ENCODE measurements at regions not wholly inside any gene's neighbourhood (a gene's known extent, or its start where the extent isn't known, plus 50 kb on each side); places are given as distances from the start of the nearest gene placed in this dataset.

- no peak for ATAC-seq
- no peak for TF ChIP-seq OSR1 (CRISPR knock-in tag; IDR thresholded peaks at IDR 0.05)
- no peak for TF ChIP-seq ZFP3 (CRISPR knock-in tag; IDR thresholded peaks at IDR 0.05)
- no peak for TF ChIP-seq CSRNP3 (CRISPR knock-in tag; IDR thresholded peaks at IDR 0.05)
- no peak for TF ChIP-seq ZC3H10 (CRISPR knock-in tag; IDR thresholded peaks at IDR 0.05)
- TF ChIP-seq ZNF565 (CRISPR knock-in tag; conservative IDR thresholded peaks at IDR 0.05; ENCODE audit: low read depth), result no peak
- TF ChIP-seq ZNF70 (CRISPR knock-in tag; IDR thresholded peaks at IDR 0.05), result no peak
- TF ChIP-seq POU6F1 (CRISPR knock-in tag; IDR thresholded peaks at IDR 0.05; ENCODE audit: borderline replicate concordance, low read depth), result no peak
- TF ChIP-seq TCF4 (CRISPR knock-in tag; IDR thresholded peaks at IDR 0.05; ENCODE audit: borderline replicate concordance), result no peak
- TF ChIP-seq RARB (CRISPR knock-in tag; IDR thresholded peaks at IDR 0.05), result no peak
- no peak for TF ChIP-seq ESRRG (CRISPR knock-in tag; IDR thresholded peaks at IDR 0.05)
- TF ChIP-seq BACH2 (CRISPR knock-in tag; IDR thresholded peaks at IDR 0.05; ENCODE audit: borderline replicate concordance), result no peak
- no peak for TF ChIP-seq ZNF8 (CRISPR knock-in tag; IDR thresholded peaks at IDR 0.05)
- no peak for TF ChIP-seq TSHZ2 (CRISPR knock-in tag; IDR thresholded peaks at IDR 0.05)
- no peak for TF ChIP-seq SNAI2 (CRISPR knock-in tag; IDR thresholded peaks at IDR 0.05)
- TF ChIP-seq PPARA (CRISPR knock-in tag; IDR thresholded peaks at IDR 0.05; ENCODE audit: borderline replicate concordance), result no peak
- no peak for TF ChIP-seq TOX (CRISPR knock-in tag; IDR thresholded peaks at IDR 0.05; ENCODE audit: borderline replicate concordance)
- TF ChIP-seq PATZ1 (CRISPR knock-in tag; IDR thresholded peaks at IDR 0.05; ENCODE audit: borderline replicate concordance), result no peak
- TF ChIP-seq CREB5 (CRISPR knock-in tag; IDR thresholded peaks at IDR 0.05; ENCODE audit: low read depth), result no peak
- TF ChIP-seq ISL1 (CRISPR knock-in tag; IDR thresholded peaks at IDR 0.05), result no peak
- TF ChIP-seq GLIS3 (CRISPR knock-in tag; IDR thresholded peaks at IDR 0.05), result no peak
Observed at GRCh38 chr12:111171832-111172231, 197.1 kb downstream of the PHETA1 start.

- no peak for ATAC-seq
- TF ChIP-seq ESRRG (CRISPR knock-in tag; IDR thresholded peaks at IDR 0.05) (no peak), CSRNP3 (CRISPR knock-in tag; IDR thresholded peaks at IDR 0.05) (no peak), CREB5 (CRISPR knock-in tag; IDR thresholded peaks at IDR 0.05; ENCODE audit: low read depth) (no peak), PATZ1 (CRISPR knock-in tag; IDR thresholded peaks at IDR 0.05; ENCODE audit: borderline replicate concordance) (no peak), BACH2 (CRISPR knock-in tag; IDR thresholded peaks at IDR 0.05; ENCODE audit: borderline replicate concordance) (no peak), ZFP30 (CRISPR knock-in tag; IDR thresholded peaks at IDR 0.05) (no peak), ISL1 (CRISPR knock-in tag; IDR thresholded peaks at IDR 0.05) (no peak), TOX (CRISPR knock-in tag; IDR thresholded peaks at IDR 0.05; ENCODE audit: borderline replicate concordance) (no peak)
Observed at GRCh38 chr12:111171345-111171744, 197.6 kb downstream of the PHETA1 start.
